ENCODE measurements at regions not wholly inside any gene's neighbourhood (a gene's known extent, or its start where the extent isn't known, plus 50 kb on each side); places are given as distances from the start of the nearest gene placed in this dataset.

DNA sequence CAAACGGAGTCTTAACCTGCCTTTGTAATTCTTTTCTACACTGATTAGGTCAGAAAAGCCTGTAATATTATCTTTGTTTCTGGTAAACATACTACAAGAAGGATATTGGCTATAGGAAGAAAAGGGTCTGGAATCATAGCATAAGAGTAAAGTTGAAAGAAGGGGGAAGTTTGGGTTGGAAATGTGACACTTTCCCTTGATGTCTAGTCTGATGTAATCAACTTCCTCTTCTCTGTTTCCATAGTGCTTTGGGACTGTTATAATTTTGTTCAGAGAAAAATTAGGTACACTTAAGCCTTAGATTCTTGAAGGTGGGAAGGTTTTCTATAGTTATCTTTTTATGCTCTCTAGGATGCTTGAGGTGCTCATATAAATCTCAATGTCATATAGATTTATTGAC lies 322.2 kb downstream of the AEBP2 start:
- Mint-ChIP-seq H3K9me3 (peaks cover 0 to 6% (median 3%) of the 10 kb centered on the region in 7 donors), H3K4me3 (no peak overlapping the region), H3K27ac (peak overlapping the region in 5 of 7 donors; percentile 38 to 86 (median 57)), H3K4me1 (peaks cover 14% of the 10 kb centered on the region), H3K27me3 (ENCODE audit: low read depth in 3 of 3) (no peaks in the 10 kb centered on the region), H3K36me3 (no peaks in the 10 kb centered on the region)
- Histone ChIP-seq H3K9ac (ENCODE audit: insufficient read depth, low read length, poor library complexity, severe bottlenecking) (no peak overlapping the region), H3K27me3 (ENCODE audit: control insufficient read depth in 2 of 2, insufficient read depth in 2 of 2, low read length in 2 of 2) (no peaks in the 10 kb centered on the region), H3K4me1 (ENCODE audit: control insufficient read depth in 1 of 2, insufficient read depth in 2 of 2, low read length in 2 of 2) (peaks cover 7 to 12% of the 10 kb centered on the region in 2 donors), H4K20me1 (ENCODE audit: insufficient read depth, low read length) (no peaks in the 10 kb centered on the region), H3K4me2 (replicated peaks; ENCODE audit: extremely low read depth, low read length, poor library complexity, severe bottlenecking) (no peak overlapping the region), H3K79me2 (ENCODE audit: insufficient read depth, low read length) (no peaks in the 10 kb centered on the region), H3K9me3 (replicated peaks in 1 of 2; ENCODE audit: control insufficient read depth in 1 of 2, insufficient read depth in 1 of 2, low read length in 2 of 2) (no peaks in the 10 kb centered on the region), H3K36me3 (replicated peaks in 1 of 2; ENCODE audit: control insufficient read depth in 1 of 2, insufficient read depth in 2 of 2, low read length in 2 of 2) (no peaks in the 10 kb centered on the region), H2AFZ (ENCODE audit: insufficient read depth, low read depth, low read length, poor library complexity, severe bottlenecking) (no peak overlapping the region), H3K27ac (ENCODE audit: low read depth in 1 of 2, low read length in 2 of 2) (peak overlapping the region in 1 of 2 donors; percentile 63), H3K4me3 (replicated peaks in 1 of 3; ENCODE audit: low read depth in 2 of 3, low read length in 3 of 3) (no peak overlapping the region)
- intact Hi-C loops (cut with micrococcal nuclease): no loop called here
- no peak for TF ChIP-seq CTCF (IDR thresholded peaks at IDR 0.05)
- peak; percentile 43 to 68 (median 64) for DNase-seq
- no CpG with 5 or more reads among the region's 1 CpG for WGBS (ENCODE audit: insufficient coverage)

- TF ChIP-seq CTCF (IDR thresholded peaks at IDR 0.05): no peak
- no CpG with 5 or more reads among the region's 1 CpG for WGBS (ENCODE audit: insufficient coverage)
- Histone ChIP-seq H3K27me3 (ENCODE audit: control insufficient read depth in 2 of 2, insufficient read depth in 2 of 2, low read length in 2 of 2) (no peaks in the 10 kb centered on the region), H4K20me1 (ENCODE audit: insufficient read depth, low read length) (no peaks in the 10 kb centered on the region), H3K27ac (ENCODE audit: low read depth in 1 of 2, low read length in 2 of 2) (no peak overlapping the region), H3K36me3 (replicated peaks in 1 of 2; ENCODE audit: control insufficient read depth in 1 of 2, insufficient read depth in 2 of 2, low read length in 2 of 2) (no peaks in the 10 kb centered on the region), H3K4me2 (replicated peaks; ENCODE audit: extremely low read depth, low read length, poor library complexity, severe bottlenecking) (no peak overlapping the region), H3K9me3 (replicated peaks in 1 of 2; ENCODE audit: control insufficient read depth in 1 of 2, insufficient read depth in 1 of 2, low read length in 2 of 2) (no peaks in the 10 kb centered on the region), H3K4me3 (replicated peaks in 1 of 3; ENCODE audit: low read depth in 2 of 3, low read length in 3 of 3) (no peak overlapping the region), H2AFZ (ENCODE audit: insufficient read depth, low read depth, low read length, poor library complexity, severe bottlenecking) (no peak overlapping the region), H3K4me1 (ENCODE audit: control insufficient read depth in 1 of 2, insufficient read depth in 2 of 2, low read length in 2 of 2) (peaks cover 7 to 12% of the 10 kb centered on the region in 2 donors), H3K79me2 (ENCODE audit: insufficient read depth, low read length) (no peaks in the 10 kb centered on the region), H3K9ac (ENCODE audit: insufficient read depth, low read length, poor library complexity, severe bottlenecking) (no peak overlapping the region)
- peaks cover 0 to under 1% (median 0%) of the 10 kb centered on the region in 3 donors for H3K27me3 Mint-ChIP-seq (ENCODE audit: low read depth in 3 of 3)
- peak overlapping the region in 1 of 7 donors; percentile 64 for H3K27ac Mint-ChIP-seq
- intact Hi-C loops (cut with micrococcal nuclease): no loop called here
- H3K9me3 Mint-ChIP-seq: peaks cover 0 to 6% (median 3%) of the 10 kb centered on the region in 7 donors
- peaks cover 14% of the 10 kb centered on the region for H3K4me1 Mint-ChIP-seq
- DNase-seq: no peak
- peak overlapping the region in 1 of 2 donors; percentile 29 for H3K4me3 Mint-ChIP-seq
- no peaks in the 10 kb centered on the region for H3K36me3 Mint-ChIP-seq
Measured at GRCh38 chr12:19763488-19763887, 324.2 kb downstream of the AEBP2 start.
